ENCODE measurements at regions not wholly inside any gene's neighbourhood (a gene's known extent, or its start where the extent isn't known, plus 50 kb on each side); places are given as distances from the start of the nearest gene placed in this dataset.

DNA sequence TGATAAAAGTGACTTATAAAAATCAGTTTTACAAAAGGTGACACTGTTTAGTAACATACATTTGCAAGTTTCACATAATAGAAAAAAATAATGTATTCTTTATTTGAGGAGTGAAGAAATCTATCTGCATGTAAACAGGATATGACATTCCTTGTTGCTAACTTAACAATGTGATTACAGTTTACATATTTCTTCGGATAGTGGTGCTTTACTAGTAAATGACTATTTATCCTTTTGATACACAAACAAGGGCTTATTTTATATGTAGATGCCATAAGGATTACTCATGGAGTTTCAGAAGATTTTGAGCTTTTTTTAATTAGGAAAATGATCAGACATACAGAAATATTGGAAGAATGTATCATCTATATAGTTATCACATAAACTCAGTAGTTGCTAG lies 126.5 kb downstream of the SLIT2 start:
- Histone ChIP-seq H3K27ac (no peak overlapping the region), H3K4me1 (no peaks in the 10 kb centered on the region), H3K4me3 (no peak overlapping the region), H3K27me3 (no peaks in the 10 kb centered on the region), H3K9me3 (no peaks in the 10 kb centered on the region), H3K36me3 (ENCODE audit: low read depth, missing control alignments) (no peaks in the 10 kb centered on the region)
- WGBS, 2 donors: 80 to 100% methylated on average over 1 of the region's 1 CpG
- no peak for TF ChIP-seq POLR2A (IDR thresholded peaks at IDR 0.05)
- TF ChIP-seq, protein P1, sequence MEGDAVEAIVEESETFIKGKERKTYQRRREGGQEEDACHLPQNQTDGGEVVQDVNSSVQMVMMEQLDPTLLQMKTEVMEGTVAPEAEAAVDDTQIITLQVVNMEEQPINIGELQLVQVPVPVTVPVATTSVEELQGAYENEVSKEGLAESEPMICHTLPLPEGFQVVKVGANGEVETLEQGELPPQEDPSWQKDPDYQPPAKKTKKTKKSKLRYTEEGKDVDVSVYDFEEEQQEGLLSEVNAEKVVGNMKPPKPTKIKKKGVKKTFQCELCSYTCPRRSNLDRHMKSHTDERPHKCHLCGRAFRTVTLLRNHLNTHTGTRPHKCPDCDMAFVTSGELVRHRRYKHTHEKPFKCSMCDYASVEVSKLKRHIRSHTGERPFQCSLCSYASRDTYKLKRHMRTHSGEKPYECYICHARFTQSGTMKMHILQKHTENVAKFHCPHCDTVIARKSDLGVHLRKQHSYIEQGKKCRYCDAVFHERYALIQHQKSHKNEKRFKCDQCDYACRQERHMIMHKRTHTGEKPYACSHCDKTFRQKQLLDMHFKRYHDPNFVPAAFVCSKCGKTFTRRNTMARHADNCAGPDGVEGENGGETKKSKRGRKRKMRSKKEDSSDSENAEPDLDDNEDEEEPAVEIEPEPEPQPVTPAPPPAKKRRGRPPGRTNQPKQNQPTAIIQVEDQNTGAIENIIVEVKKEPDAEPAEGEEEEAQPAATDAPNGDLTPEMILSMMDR (IDR thresholded peaks at IDR 0.05): no peak
- DNase-seq: no peak
- intact Hi-C loops (cut with DNase I; ENCODE audit: low total_unique reads): no loop called here

DNA sequence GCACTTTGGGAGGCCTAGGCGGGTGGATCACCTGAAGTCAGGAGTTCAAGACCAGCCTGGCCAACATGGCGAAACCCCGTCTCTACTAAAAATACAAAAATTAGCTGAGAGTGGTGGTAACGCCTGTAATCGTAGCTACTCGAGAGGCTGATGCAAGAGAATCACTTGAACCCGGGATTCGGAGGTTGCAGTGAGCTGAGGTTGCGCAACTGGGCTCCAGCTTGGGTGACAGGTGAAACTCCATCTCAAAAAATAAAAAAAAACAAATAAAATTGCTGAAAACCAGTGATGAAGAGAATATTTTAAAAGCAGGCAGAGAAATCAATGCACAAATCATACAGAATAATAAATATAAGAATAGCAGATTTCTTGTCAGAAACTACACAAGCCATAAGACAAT lies 129.3 kb downstream of the SLIT2 start:
- Histone ChIP-seq H3K27ac (no peak overlapping the region), H3K36me3 (ENCODE audit: low read depth, missing control alignments) (no peaks in the 10 kb centered on the region), H3K4me3 (no peak overlapping the region), H3K9me3 (no peaks in the 10 kb centered on the region), H3K27me3 (no peaks in the 10 kb centered on the region), H3K4me1 (no peaks in the 10 kb centered on the region)
- intact Hi-C loops (cut with DNase I; ENCODE audit: low total_unique reads): no loop called here
- TF ChIP-seq, protein P1 (IDR thresholded peaks at IDR 0.05): no peak
- 91 to 93% methylated on average over 9 of the region's 9 CpGs for WGBS, 2 donors
- DNase-seq: no peak

GRCh38 chr4:20383283-20383682 lies 131.6 kb downstream of the SLIT2 start:
- Histone ChIP-seq H3K9me3 (no peaks in the 10 kb centered on the region), H3K36me3 (ENCODE audit: low read depth, missing control alignments) (no peaks in the 10 kb centered on the region), H3K4me1 (no peaks in the 10 kb centered on the region), H3K27me3 (no peaks in the 10 kb centered on the region), H3K27ac (no peak overlapping the region), H3K4me3 (no peak overlapping the region)
- TF ChIP-seq POLR2A (IDR thresholded peaks at IDR 0.05): no peak
- TF ChIP-seq, protein P1 (IDR thresholded peaks at IDR 0.05): no peak
- DNase-seq: no peak
- intact Hi-C loops (cut with DNase I; ENCODE audit: low total_unique reads): no loop called here

GRCh38 chr4:20383969-20384368 lies 132.3 kb downstream of the SLIT2 start:
- no peaks in the 10 kb centered on the region for H3K4me1 ChIP-seq
- intact Hi-C loops (cut with DNase I; ENCODE audit: low total_unique reads): no loop called here
- no peaks in the 10 kb centered on the region for H3K27me3 ChIP-seq
- no peaks in the 10 kb centered on the region for H3K9me3 ChIP-seq
- no peak overlapping the region for H3K4me3 ChIP-seq
- no peak for DNase-seq
- no peaks in the 10 kb centered on the region for H3K36me3 ChIP-seq (ENCODE audit: low read depth, missing control alignments)
- TF ChIP-seq, protein P1 (IDR thresholded peaks at IDR 0.05): no peak
- TF ChIP-seq POLR2A (IDR thresholded peaks at IDR 0.05): no peak
- H3K27ac ChIP-seq: no peak overlapping the region

DNA sequence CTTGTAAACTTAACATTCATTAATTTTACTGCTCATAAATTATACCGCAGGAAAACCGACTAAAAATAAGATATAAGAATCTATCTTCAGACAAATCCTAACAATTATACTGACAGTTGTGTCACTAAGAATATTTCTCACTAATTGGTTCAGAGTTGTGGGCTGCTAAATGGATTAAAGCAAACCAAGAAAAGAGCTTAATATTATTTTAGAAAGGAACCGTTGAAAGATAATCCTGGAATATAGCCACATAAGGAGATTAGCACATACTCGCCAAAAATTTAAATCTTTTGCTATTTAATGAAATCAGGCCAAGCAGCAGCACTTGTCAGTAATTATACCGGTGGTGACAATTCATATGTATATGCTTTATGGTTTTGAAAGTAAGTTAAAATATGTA lies 132.8 kb downstream of the SLIT2 start:
- Histone ChIP-seq H3K4me3 (no peak overlapping the region), H3K4me1 (no peaks in the 10 kb centered on the region), H3K36me3 (ENCODE audit: low read depth, missing control alignments) (no peaks in the 10 kb centered on the region), H3K9me3 (no peaks in the 10 kb centered on the region), H3K27ac (no peak overlapping the region), H3K27me3 (no peaks in the 10 kb centered on the region)
- DNase-seq: no peak
- TF ChIP-seq POLR2A (IDR thresholded peaks at IDR 0.05): no peak
- 62 to 70% methylated on average over 5 of the region's 5 CpGs for WGBS, 2 donors
- intact Hi-C loops (cut with DNase I; ENCODE audit: low total_unique reads): no loop called here
